ENCODE measurements at regions not wholly inside any gene's neighbourhood (a gene's known extent, or its start where the extent isn't known, plus 50 kb on each side); places are given as distances from the start of the nearest gene placed in this dataset.

- TF ChIP-seq ZNF384 (IDR thresholded peaks at IDR 0.05): no peak
- TF ChIP-seq LEF1 (IDR thresholded peaks at IDR 0.05; ENCODE audit: borderline replicate concordance): no peak
- TF ChIP-seq SUZ12 (IDR thresholded peaks at IDR 0.05): no peak
- no peak for TF ChIP-seq HDGF (IDR thresholded peaks at IDR 0.05; ENCODE audit: borderline replicate concordance)
- no peak for TF ChIP-seq BHLHE40 (IDR thresholded peaks at IDR 0.05; ENCODE audit: borderline replicate concordance)
- TF ChIP-seq SP1 (IDR thresholded peaks at IDR 0.05): no peak
- no peak for TF ChIP-seq ELF4 (IDR thresholded peaks at IDR 0.05)
Measured at GRCh38 chr13:87524775-87525174, 146.4 kb upstream of the SLITRK5 start.
